C4-2B (cell line): ENCODE measurements at regions not wholly inside any gene's neighbourhood (a gene's known extent, or its start where the extent isn't known, plus 50 kb on each side); places are given as distances from the start of the nearest gene placed in this dataset.

Experiments
- CTCF ChIP-seq: fragments of 450-650 bp; conservative IDR thresholded peaks from 2 replicates; pipeline ENCODE4 v1.5.1; 2017; ENCODE audit warnings: mild to moderate bottlenecking
- ZFX ChIP-seq: fragments of 450-650 bp; IDR thresholded peaks from 2 replicates; pipeline ENCODE4 v1.6.1; 2017

- no peak for TF ChIP-seq CTCF
- no peak for TF ChIP-seq ZFX
Measured at GRCh38 chr16:7089751-7090150, 242.9 kb upstream of the RBFOX1 start.
